ENCODE measurements at regions not wholly inside any gene's neighbourhood (a gene's known extent, or its start where the extent isn't known, plus 50 kb on each side); places are given as distances from the start of the nearest gene placed in this dataset.

- TF ChIP-seq CEBPB (IDR thresholded peaks at IDR 0.05) (no peak), CREB1 (IDR thresholded peaks at IDR 0.05; ENCODE audit: low read depth) (no peak), YY1 (IDR thresholded peaks at IDR 0.05; ENCODE audit: low read depth) (no peak), RAD21 (IDR thresholded peaks at IDR 0.05; ENCODE audit: low read depth) (no peak), EP300 (IDR thresholded peaks at IDR 0.05; ENCODE audit: borderline replicate concordance) (no peak), EGR1 (IDR thresholded peaks at IDR 0.05) (no peak), MAX (IDR thresholded peaks at IDR 0.05) (no peak), REST (IDR thresholded peaks at IDR 0.05; ENCODE audit: low read depth) (no peak), TAF1 (IDR thresholded peaks at IDR 0.05; ENCODE audit: low read depth) (no peak), FOXM1 (IDR thresholded peaks at IDR 0.05; ENCODE audit: borderline replicate concordance, low read depth) (no peak), ZBTB7A (IDR thresholded peaks at IDR 0.05; ENCODE audit: low read depth) (no peak), NFIC (IDR thresholded peaks at IDR 0.05) (no peak), USF1 (IDR thresholded peaks at IDR 0.05) (no peak)
Observed at GRCh38 chr20:53779822-53780221, 186.2 kb upstream of the ZNF217 start.

Measured in Ishikawa (cell line).